IPS DF 4.7 (cell line): ENCODE measurements at regions not wholly inside any gene's neighbourhood (a gene's known extent, or its start where the extent isn't known, plus 50 kb on each side); places are given as distances from the start of the nearest gene placed in this dataset.
A peak's percentile ranks its signal among the peaks of the same experiment; 100 is the strongest.
"Not testable (repeated sequence)": the region's sequence is repeated elsewhere in the genome, so short reads cannot be mapped to it uniquely, and the experiment has no call there.

Source experiments
- DNase-seq: peaks from one replicate; pipeline ENCODE4 v3.0.0-alpha.2; 2013; ENCODE audit warnings: low spot score; ENCODE audit errors: extremely low read depth

DNA sequence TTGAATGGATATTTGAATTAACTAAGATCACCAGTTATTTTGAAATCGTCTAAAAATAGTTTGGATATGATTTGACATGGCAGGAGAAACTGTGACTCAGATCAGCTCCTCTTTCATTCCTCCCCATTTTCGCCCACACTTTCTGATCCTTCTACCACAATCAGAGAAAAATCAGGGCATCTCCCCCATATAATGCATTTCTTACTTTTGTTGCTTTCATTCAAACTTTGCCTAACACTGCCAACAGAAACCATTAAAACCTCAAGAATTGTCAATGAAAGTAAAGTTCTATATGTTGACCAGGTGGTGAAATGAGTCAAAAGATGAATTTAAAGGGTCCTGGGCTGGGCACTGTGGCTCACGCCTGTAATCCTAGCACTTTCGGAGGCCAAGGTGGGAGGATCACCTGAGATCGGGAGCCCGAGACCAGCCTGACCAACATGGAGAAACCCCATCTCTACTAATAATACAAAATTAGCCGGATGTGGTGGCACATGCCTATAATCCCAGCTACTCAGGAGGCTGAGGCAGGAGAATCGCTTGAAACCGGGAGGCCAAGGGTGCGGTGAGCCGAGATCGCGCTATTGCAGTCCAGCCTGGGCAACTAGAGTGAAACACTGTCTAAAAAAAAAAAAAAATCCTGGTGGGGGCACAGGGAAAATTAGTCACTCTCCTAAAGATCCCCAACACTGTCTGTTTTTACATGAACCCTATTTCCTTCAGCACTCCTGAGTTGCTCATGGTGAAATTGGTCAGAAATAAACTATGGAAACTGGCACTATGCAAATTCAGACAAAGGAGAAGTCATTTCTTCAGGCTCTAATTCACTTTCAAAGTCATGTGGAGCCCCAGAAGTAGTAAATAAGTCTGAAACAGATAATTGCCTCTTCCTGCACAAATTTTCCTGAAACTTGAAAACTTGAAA, 122.8 kb upstream of the NOCT start:
- DNase-seq = no peak

DNA sequence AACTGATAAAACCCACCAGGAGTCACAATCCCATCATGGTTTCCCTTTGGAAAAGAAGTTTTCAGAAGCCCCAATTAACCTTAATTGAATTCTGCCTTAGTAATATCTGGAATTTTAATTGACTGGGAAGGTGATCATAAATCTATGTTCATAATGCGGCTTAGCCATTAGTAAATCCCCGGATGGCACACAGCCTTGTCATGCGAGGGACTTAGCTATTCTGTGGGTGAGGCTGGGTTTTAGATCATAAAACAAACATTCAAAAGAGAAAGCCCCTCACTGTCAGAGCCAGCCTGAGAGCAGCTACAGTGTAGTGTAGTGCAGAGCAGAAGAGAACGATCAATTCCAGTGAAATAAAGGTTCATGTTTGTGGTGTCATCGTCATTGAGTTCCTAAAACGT, 124.0 kb upstream of the NOCT start:
- no peak for DNase-seq

GRCh38 chr4:138890891-138891570, 124.5 kb upstream of the NOCT start:
- DNase-seq = no peak

DNA sequence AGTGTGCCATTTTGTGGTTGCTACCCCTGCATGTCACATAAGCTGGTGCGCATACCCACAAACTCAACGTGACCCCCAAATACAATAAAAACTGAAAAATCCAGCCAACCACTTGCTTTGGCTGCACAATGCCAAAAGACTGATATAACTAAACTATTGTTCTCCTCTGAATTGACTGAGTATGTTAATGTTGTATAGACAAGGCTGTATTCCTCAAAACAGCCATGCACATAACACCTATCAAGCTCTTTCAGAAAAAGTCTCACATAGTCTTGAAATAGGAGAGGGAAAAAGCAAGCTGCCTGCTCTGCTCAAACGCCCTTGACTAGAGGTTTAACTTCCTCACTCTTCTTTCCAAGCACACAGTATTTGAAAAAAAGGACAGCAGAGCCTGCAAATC, 126.4 kb upstream of the NOCT start:
- DNase-seq = no peak

DNA sequence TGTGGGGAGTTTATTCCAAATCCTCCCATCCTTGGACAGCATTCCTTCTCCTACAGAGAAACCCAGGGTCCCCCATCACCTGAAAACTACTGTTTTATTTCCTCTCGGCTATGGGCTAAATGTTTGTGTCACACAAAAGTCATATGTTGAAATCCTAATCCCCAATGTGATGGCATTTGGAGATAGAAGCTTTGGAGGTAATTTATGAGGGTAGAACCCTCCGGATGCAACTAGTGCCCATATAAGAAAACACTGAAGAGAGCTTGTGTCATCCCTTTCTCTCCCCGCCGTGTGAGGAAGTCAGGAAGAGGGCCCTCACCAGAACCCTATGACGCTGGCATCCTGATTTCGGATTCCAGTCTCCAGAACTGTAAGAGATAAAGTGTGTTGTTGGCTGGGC, 127.8 kb upstream of the NOCT start:
- no peak for DNase-seq

DNA sequence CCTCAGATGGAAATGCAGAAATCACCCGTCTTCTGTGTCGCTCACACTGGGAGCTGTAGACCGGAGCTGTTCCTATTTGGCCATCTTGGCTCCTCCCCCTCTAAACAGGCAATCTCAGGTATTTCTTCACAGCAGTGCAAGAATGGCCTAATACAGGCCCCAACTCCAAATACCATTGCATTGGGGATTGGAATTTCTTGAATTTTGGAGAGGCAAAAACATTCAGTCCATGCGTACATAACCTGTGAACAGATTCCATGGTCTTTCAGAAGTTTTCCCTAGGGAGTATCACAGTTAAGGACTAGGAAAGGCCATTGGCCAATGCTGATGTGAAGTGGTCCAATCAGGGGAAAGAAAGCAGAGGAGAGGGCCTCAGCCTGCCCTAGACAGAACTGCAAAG, 128.2 kb upstream of the NOCT start:
- DNase-seq = no peak

DNA sequence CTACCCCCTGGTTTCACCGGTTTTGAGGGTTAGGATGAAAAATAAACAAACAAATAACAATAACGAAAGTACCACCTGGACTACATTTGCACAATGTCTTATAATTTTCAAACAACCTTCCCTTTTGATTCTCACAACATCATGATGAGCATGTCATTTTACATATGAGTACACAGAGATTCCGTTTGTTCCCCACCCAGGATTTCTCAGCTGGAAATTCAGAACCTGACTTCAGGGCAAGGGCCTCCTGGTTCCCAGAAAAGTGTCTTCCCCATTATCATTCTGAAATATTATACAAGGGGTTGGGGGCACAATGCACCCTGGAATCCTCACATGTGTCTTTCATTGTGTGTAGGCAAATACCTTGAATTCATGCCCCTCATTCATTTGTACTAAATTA, 135.8 kb upstream of the NOCT start:
- no peak for DNase-seq

DNA sequence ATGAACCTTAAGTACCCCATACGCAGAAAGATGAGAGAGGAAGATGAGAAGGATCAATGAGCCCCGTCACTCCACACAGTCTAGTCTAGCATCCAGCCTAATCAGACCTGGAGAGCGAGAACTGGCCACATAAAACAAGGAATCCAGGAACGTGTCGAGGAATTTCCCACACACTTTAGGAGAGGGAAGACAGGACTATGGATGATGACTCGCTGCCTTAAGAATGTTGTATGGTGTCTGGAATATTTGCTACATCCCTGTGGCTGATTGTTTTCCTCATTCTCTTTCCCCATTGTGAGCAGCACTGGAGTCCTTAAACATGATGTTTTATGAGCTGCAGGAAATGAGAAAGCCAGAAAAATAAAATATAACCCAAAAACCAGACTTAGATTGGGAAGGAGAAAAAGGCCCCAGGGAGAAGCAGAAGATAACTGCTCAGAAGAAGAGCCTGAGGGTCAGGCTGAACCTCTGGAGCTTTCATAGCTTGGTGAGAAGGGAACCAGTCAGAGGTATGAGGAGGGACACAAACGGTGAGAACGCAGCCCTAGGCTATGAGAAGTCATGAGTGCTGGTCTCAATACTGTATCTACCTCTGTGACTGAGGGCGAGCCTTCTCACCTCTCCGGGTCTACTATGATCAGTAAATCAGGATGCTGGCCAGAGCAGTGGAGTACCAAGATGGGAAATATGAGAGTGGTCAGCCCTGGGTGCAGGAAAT, 139.5 kb upstream of the NOCT start:
- DNase-seq = no peak

DNA sequence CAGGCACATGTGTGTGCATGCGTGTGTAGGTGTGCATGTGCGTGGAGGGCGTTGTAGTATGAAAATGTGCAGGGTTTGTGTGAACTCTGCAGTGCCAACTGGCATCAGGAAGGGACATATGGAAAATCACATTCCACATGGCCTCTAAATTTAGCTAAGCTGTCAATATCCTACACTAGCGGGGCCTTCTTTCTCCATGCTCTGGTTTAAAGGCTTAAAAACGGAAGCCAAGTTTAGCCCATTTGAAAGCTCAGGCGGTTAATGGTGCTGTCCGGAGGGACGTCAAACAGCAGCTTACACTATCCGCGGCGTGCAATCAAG, 144.1 kb upstream of the NOCT start:
- DNase-seq = no peak

DNA sequence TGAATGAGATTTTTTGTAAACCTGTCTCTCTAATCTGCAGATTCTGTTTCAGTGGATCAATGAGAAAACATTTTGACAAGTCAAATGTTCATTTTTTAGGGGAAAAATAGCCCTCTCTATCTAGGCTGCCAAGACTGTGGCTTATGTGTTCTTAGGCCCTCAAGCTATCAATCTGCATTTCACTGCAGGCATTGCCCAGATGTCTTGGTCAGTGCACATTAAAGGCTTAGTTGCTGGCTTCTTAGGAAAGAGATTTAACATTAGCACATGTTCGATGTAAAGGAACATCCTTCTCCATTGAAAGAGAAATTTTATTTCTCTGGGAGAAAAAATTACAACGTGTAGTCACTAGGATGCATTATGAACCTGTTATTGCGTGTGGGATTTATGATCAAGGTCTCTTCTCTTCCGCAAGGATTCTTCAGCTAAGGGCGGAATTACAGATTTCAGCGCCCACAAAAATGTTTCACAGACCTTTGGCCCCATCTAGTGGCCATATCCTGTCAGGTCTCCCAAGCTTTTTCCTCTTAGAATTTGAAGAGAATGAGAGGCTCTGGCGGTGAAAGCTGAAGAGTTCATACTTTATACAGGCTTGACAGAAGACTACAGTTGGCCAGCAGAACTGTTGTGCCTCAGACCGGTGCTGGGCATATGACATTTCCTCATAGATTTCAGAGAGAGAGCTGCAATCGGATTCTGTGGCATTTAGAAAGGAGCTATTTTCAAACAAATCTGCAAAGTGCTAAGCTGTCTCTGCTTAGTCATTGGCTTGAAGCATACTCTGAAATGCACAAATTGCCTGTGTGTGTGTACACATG, 144.6 kb upstream of the NOCT start:
- DNase-seq = peak; percentile 72

DNA sequence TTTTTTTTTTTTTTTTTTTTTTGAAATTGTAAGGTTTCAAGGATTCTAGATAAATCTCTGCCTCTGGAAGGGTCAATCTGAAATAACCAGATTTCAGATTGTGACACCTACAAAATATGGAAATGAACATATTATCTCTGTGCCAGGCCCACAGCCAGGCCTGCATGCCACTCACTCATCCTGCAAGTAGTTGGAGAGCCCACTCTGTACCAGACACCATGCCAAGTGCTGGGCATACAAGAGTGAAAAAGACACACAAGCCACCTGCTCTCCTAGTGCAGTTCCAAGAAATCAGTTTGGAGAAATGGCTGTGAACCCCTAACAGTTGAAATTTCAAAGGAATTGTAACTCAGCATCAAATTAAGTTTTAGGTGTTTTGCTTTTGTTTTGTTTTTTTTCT, 145.9 kb upstream of the NOCT start:
- DNase-seq = no peak

- DNase-seq = no peak
Observed at GRCh38 chr4:138869165-138869564, 146.4 kb upstream of the NOCT start.

DNA sequence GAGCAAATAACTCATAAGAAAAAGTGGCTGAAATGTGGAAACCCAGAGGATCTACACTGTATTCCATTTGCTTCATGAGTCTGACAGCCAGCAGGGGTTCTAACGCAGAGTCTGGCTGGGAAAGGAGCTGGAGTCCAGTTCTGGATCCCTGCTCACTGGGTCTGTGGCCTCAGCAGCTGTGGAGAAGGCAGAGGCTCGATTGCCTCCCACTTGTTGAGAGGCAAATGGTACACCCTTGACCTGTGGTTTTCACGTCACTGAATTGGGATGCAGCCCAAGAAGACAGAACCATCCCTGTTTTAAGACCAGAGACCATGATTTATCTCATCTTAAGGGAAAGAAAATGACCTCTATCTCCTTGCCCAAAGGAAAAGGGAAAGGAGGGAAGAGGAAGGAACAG, 147.0 kb upstream of the NOCT start:
- no peak for DNase-seq

GRCh38 chr4:138867404-138867803, 148.2 kb upstream of the NOCT start:
- no peak for DNase-seq

DNA sequence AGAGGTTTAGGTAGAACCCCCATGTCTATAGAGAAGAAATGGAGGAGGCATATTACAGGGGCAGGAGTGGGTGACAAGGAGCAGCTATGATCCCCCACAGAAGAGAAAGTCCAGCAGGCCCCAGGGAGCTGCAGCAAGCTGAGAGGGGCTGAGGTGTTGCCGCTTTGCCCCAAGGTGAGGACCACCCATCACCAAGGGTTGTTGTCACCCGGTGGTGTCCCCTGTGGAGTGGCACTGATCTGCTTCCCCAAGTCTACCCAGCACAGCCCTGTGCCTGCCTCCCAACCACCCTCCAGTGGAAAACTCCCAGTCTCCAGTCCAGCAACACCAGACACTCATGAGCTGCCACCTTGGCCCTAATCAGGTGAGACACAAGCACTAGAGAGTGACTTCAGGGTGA, 149.3 kb upstream of the NOCT start:
- no peak for DNase-seq

- DNase-seq = no peak
Observed at GRCh38 chr4:138865765-138866164, 149.8 kb upstream of the NOCT start.

DNA sequence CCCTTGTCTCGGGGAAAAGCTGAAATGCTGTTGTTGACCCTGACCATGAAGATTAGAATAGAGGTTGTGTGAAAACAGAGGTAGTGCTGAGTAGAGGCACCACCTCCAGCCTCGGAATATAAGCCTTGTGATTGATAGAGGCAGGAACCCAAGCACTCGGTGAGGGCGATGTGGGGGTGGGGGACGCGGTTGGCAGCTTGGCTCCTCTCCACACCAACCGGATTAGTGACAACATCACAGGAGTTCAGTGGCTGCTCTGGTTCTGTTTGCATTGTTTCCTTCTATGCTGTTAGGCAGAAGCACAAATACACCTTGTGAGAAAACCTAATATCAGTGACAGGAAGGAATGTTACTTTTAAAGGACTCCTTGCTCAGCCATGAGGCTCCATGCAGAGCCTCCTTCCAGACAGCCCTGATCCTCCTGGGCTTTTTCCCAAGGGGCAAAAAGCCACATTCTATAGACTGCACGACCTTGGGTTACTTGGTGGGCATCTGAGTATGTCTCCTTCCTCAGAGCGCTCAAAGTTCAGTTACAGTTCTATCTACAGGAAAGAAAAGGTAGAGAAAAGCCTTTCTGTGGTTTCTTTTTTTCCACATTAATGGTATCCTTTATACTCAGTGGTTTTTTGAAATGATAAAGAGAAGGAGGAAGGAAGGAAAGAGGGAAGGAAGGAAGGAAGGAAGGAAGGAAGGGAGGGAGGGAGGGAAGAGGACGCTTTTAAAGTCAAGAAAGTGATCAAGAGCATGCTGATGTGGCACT, 150.4 kb upstream of the NOCT start:
- DNase-seq = no peak

- DNase-seq = no peak
Observed at GRCh38 chr4:138863160-138863559, 152.4 kb upstream of the NOCT start.

GRCh38 chr4:138861135-138861534, 154.4 kb upstream of the NOCT start:
- no peak for DNase-seq

- DNase-seq = not testable (repeated sequence)
Observed at GRCh38 chr4:138860357-138860756, 155.2 kb upstream of the NOCT start.

DNA sequence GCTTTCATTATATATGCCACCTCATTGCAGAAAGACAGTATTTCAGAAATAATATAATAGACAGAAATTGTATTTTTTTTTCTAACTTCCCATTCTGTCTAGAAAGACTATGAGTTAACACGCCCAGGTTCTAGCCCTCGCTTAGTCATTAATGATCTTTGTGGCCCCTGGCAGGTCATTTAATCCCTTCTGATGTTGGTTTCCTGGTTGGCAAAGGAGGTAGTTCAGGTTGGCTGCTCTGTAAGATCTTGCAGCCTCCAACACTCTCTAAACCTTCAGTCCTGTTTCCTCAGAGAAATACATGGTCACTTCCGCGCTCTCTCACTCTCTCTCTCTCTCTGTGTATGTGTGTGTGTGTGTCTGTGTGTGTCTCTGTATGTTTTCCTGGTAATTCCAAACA, 156.3 kb upstream of the NOCT start:
- no peak for DNase-seq
